ENCODE measurements at regions not wholly inside any gene's neighbourhood (a gene's known extent, or its start where the extent isn't known, plus 50 kb on each side); places are given as distances from the start of the nearest gene placed in this dataset.

DNA sequence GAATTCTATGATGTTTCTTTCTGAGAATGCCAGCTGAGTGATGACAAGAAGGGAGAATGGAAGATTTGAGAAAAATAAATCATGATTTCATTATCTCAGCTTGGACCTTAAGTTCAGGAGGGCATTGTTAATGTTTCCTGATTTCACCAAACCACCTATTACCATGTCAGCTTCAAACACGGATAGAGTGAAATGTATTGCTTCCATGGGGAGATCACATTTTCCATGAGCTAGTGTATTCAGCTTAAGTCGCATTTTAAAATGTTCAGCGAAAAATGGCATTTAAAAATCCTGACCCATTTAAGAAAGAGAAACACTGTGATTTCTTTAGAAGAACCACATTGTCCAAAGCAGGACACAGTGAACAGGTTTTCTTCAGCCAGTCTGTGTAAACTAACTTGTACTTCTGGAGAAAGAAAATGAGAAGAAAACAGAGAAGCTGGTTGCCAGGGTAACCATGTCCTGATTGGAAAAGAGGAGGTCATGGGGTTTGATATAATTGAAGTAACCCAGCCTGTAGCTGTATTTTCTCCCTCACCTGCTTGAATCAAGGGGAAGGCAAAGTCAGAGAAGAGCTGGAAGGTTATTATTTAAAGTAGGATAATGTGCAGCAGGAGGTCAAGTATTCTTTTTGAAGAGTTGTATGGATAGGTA, 684.1 kb upstream of the NRSN1 start:
- no peak for DNase-seq
- Histone ChIP-seq H3K9ac (ENCODE audit: extremely low read depth, insufficient read length, low read length) (no peak overlapping the region), H3K23ac (ENCODE audit: insufficient read length, low read depth, low read length) (no peak overlapping the region), H2BK120ac (ENCODE audit: low read depth, low read length, poor library complexity, severe bottlenecking) (no peak overlapping the region), H3K56ac (ENCODE audit: insufficient read length, low read depth, low read length) (no peak overlapping the region), H4K20me1 (ENCODE audit: control insufficient read depth, insufficient read depth, insufficient read length) (no peaks in the 10 kb centered on the region), H3T11ph (ENCODE audit: low read length) (no peak overlapping the region), H2BK12ac (ENCODE audit: insufficient read length, low read depth, low read length) (no peak overlapping the region), H2AK5ac (ENCODE audit: insufficient read length, low read length) (no peak overlapping the region), H3K4me2 (ENCODE audit: insufficient read depth, insufficient read length, low read length) (no peak overlapping the region), H4K5ac (ENCODE audit: insufficient read length, low read depth, low read length) (no peak overlapping the region), H3K27ac (ENCODE audit: insufficient read length, low read depth, low read length) (no peak overlapping the region), H2BK5ac (ENCODE audit: insufficient read length, low read length) (no peak overlapping the region), H3K4ac (ENCODE audit: low read depth, low read length) (no peak overlapping the region), H2AFZ (ENCODE audit: low read length) (no peak overlapping the region), H4K8ac (replicated peaks; ENCODE audit: insufficient read length, low read depth, low read length) (no peak overlapping the region), H4K91ac (ENCODE audit: insufficient read length, low read depth, low read length) (no peak overlapping the region), H3K79me2 (ENCODE audit: insufficient read depth, low read length) (no peaks in the 10 kb centered on the region), H2BK20ac (ENCODE audit: low read depth, low read length, poor library complexity, severe bottlenecking) (no peak overlapping the region), H2BK15ac (ENCODE audit: low read depth, low read length) (no peak overlapping the region), H3K14ac (ENCODE audit: insufficient read depth, low read length) (no peak overlapping the region), H3K9me3 (ENCODE audit: control insufficient read depth, low read depth, low read length) (no peaks in the 10 kb centered on the region), H3K79me1 (ENCODE audit: insufficient read depth, low read depth, low read length, poor library complexity, severe bottlenecking) (no peaks in the 10 kb centered on the region), H3K4me1 (ENCODE audit: insufficient read depth, low read length) (no peaks in the 10 kb centered on the region), H3K27me3 (ENCODE audit: insufficient read depth, low read length) (no peaks in the 10 kb centered on the region), H3K23me2 (ENCODE audit: insufficient read length, low read depth, low read length, poor library complexity, severe bottlenecking) (no peaks in the 10 kb centered on the region), H3K18ac (ENCODE audit: insufficient read length, low read depth, low read length) (no peak overlapping the region)
- H3K27ac Mint-ChIP-seq: no peak overlapping the region
- WGBS (ENCODE audit: extremely low coverage, insufficient read length, low lambda C conversion rate): no CpG with 5 or more reads among the region's 3 CpGs
- H3K9me3 Mint-ChIP-seq: 0 out of 5 replicates have a peak, but pooled peaks cover 0 to 3% of the 10 kb centered on the region in 2 experiments
- H3K27me3 Mint-ChIP-seq (ENCODE audit: low read depth): no peaks in the 10 kb centered on the region
- H3K4me1 Mint-ChIP-seq: peaks cover 8 to 9% of the 10 kb centered on the region in 2 experiments; a peak in 3 of 4 replicates
- no peaks in the 10 kb centered on the region for H3K36me3 Mint-ChIP-seq (ENCODE audit: insufficient read depth in 1 of 3, low read depth in 3 of 3)
- TF ChIP-seq, protein P1, sequence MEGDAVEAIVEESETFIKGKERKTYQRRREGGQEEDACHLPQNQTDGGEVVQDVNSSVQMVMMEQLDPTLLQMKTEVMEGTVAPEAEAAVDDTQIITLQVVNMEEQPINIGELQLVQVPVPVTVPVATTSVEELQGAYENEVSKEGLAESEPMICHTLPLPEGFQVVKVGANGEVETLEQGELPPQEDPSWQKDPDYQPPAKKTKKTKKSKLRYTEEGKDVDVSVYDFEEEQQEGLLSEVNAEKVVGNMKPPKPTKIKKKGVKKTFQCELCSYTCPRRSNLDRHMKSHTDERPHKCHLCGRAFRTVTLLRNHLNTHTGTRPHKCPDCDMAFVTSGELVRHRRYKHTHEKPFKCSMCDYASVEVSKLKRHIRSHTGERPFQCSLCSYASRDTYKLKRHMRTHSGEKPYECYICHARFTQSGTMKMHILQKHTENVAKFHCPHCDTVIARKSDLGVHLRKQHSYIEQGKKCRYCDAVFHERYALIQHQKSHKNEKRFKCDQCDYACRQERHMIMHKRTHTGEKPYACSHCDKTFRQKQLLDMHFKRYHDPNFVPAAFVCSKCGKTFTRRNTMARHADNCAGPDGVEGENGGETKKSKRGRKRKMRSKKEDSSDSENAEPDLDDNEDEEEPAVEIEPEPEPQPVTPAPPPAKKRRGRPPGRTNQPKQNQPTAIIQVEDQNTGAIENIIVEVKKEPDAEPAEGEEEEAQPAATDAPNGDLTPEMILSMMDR (conservative IDR thresholded peaks at IDR 0.05): no peak
- no peak overlapping the region for H3K4me3 Mint-ChIP-seq
